Renal cortical epithelial cell (primary cell): ENCODE measurements at regions not wholly inside any gene's neighbourhood (a gene's known extent, or its start where the extent isn't known, plus 50 kb on each side); places are given as distances from the start of the nearest gene placed in this dataset.

Experiments used
- DNase-seq: peaks from one replicate; pipeline ENCODE4 v3.0.0-alpha.2; 2011; ENCODE audit warnings: low read depth

GRCh38 chr1:115141145-115141454, 51.8 kb upstream of the TSPAN2 start:
- no peak for DNase-seq

GRCh38 chr1:115140442-115141144, 51.3 kb upstream of the TSPAN2 start:
- no peak for DNase-seq

GRCh38 chr1:115139381-115139780, 50.1 kb upstream of the TSPAN2 start:
- no peak for DNase-seq
